Spleen (tissue), 7 donors: ENCODE measurements at regions not wholly inside any gene's neighbourhood (a gene's known extent, or its start where the extent isn't known, plus 50 kb on each side); places are given as distances from the start of the nearest gene placed in this dataset.

Experiments
- POLR2AphosphoS5 ChIP-seq, 3 donors: sonication (generic); formaldehyde crosslinking; IDR thresholded peaks; one replicate each; pipeline ENCODE4 v1.5.1; 2017; ENCODE audit warnings: antibody characterized with exemption in 3 of 3
- TF ChIP-seq, protein P1 (sequence below), 11 experiments: fragments of 200-600 bp in 7 of 11; fragments of 450-650 bp in 4 of 11; sonication (generic) in 4 of 11; IDR thresholded peaks in 8 of 11; conservative IDR thresholded peaks in 3 of 11; 1 replicate in 7 of 11; 2 replicates in 4 of 11; pipeline versions ENCODE4 v1.4.0 to v1.8.0; 2016 to 2021; ENCODE audit warnings: antibody characterized with exemption in 11 of 11, inconsistent platforms in 4 of 11, mild to moderate bottlenecking in 1 of 11
- donor health status: DM: no; HTN: no; CAD: no; lungs with moderate emphysema.
- donor health status: DM: no; HTN: no; CAD: no.
- donor health status: DM: no; HTN: no; CAD: no.

- TF ChIP-seq, protein P1, sequence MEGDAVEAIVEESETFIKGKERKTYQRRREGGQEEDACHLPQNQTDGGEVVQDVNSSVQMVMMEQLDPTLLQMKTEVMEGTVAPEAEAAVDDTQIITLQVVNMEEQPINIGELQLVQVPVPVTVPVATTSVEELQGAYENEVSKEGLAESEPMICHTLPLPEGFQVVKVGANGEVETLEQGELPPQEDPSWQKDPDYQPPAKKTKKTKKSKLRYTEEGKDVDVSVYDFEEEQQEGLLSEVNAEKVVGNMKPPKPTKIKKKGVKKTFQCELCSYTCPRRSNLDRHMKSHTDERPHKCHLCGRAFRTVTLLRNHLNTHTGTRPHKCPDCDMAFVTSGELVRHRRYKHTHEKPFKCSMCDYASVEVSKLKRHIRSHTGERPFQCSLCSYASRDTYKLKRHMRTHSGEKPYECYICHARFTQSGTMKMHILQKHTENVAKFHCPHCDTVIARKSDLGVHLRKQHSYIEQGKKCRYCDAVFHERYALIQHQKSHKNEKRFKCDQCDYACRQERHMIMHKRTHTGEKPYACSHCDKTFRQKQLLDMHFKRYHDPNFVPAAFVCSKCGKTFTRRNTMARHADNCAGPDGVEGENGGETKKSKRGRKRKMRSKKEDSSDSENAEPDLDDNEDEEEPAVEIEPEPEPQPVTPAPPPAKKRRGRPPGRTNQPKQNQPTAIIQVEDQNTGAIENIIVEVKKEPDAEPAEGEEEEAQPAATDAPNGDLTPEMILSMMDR (IDR thresholded peaks at IDR 0.05 in 8 of 11, conservative IDR thresholded peaks at IDR 0.05 in 3 of 11) = no peak
- no peak for TF ChIP-seq POLR2AphosphoS5 (IDR thresholded peaks at IDR 0.05)
Measured at GRCh38 chr7:47217086-47217485, 364.8 kb downstream of the TNS3 start.
